NCI-H526 (cell line): ENCODE measurements at regions not wholly inside any gene's neighbourhood (a gene's known extent, or its start where the extent isn't known, plus 50 kb on each side); places are given as distances from the start of the nearest gene placed in this dataset.

Experiments
- DNase-seq, 2 experiments: peaks; one replicate each; lab custom pipeline; 2025; lab: John Stamatoyannopoulos, UW

DNA sequence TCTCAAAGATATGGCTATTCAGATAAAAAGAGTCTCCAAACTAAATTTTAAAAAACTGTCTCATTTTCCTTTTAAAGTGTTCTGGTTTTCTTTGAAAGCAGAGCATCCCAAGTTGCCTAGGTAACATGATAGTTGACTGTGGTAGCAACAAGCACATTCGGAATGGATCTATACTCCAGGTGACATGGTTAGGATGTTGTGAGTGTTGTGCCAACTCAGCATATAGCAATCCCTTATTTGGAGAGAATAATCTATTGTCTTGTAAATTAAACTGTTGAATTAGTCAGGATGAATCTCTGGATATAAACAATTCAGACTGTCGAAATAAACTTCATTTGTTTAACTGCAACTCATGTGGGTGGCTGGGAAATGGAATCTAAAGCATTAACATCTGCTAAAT, 418.6 kb downstream of the TUSC7 start:
- no peak for DNase-seq

DNA sequence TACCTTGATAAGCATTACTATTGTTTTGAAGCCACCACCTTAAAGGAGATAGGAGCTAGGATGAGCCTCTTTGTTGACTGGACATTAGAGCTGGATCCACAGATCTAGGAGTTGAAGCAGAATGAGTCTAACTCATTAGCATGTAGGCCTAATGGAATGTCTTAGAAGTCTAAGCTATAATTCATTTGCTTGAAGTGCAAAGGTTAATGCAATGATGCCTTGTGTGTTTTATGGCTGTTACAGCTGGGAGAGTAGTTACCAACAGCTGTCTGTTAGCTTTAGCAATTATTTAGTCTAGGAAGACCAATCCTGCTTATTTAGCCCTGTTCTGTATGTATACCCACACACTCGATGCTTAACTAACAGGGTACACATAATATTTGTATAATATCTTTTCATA, 419.3 kb downstream of the TUSC7 start:
- no peak for DNase-seq

DNA sequence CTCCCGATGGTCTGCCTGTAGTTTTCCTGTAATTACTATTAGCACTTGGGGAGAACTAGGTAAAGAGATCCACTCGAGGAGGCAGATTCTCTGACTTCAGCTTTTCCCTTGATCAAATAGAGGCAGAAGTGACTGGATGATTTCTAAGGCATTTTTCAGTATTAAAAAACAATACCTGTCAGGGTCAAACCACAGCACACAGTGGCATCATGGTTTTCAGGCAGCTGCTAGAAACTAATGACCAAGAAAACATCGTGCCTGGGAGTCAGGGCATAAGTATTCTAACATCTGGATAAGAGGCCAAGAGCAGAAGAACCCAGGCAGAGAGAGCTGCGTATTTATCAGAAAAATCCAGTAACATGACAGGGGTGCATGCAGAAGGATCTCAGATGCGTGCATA, 419.9 kb downstream of the TUSC7 start:
- DNase-seq, result no peak

DNA sequence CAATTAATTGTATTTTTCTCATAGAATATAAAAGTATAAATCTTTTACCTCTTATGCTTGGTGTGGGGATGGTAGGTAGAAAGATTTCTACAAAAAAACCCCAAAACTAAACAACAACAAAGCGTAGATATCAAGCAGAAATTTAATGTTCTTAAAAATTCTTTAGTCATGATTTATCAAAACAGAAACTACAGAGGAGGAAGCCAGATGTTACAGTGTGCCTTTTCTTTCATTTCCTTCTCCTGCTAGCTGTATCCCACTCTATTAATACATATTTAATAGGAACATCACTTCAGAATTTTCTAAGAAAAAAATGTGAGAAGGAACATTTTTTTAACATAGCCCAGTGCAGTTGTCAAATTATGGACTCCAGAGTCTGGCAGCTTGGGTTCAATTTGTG, 420.6 kb downstream of the TUSC7 start:
- DNase-seq, result no peak

DNA sequence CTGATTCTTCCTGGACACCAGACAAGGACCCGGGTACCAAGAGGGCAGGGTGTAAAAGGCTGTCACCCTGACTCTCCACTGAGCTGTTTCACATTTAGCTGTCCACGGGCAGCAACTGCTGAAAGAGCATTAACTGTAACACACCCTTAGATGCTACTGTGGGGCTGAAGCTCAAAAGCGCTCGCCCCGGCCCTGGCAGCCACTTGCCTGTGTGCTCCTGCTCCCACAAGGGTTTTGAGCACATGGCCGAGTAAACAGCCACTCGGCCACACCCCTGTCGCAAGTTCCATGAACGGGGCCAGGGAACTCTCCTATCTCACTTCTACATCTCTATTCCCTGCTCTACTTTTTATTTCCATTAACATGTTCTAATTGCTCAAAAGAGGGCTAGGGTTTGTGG, 421.7 kb downstream of the TUSC7 start:
- no peak for DNase-seq

DNA sequence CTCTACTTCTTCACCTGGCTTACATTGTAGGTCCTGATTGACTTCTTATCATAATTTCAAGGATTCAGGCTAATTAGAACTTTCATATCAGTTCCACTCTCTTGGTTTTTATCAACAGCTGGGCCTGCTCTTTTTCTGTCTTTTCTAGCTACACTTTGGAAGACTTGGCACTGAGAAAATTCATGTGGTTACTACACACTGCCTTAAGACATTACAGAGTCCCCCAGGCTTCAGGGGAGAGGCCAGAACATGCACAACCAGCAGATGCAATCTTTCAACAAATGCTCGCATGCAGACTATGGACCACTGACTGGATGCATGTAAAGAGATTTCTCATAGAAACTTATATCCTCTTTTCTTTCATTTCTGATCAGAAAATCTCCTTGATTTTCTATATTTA, 423.5 kb downstream of the TUSC7 start:
- no peak for DNase-seq

DNA sequence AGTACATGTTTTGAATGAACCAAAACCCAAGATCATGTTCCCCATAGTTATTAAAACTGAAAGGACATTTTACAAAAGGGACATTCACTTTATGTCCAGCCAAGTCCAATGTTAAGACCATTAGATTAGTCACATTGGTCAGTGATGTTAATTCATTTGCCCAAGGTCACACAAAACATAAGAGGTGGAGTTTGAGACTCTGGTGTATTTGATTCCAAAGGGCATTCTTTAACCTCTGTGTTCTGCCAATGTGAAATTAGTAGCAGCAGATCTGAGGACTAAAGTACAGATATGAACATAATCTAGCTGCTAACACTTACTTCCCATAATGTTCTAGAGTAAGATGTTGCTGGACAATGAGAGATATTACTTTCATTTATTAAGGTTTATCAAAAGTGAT, 425.6 kb downstream of the TUSC7 start:
- DNase-seq, result no peak

DNA sequence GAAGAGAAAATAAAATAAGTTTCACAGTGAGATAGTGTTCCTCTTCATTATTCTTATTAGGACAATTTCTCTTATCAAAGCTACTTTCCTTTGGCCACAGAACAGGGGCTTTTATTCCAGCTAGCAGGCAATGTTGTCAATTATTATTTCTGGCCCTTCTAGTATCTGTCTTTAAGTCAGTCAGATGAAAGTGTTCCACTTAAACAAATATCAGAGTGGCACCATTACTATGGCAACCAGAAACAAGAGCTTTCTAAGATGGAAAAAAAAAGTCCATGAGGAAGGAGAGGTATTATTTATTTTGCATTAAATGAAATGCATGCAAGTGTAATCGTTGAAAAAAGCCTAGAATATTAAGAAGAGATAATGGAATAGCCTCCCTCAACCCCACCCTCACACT, 426.4 kb downstream of the TUSC7 start:
- DNase-seq, result no peak

DNA sequence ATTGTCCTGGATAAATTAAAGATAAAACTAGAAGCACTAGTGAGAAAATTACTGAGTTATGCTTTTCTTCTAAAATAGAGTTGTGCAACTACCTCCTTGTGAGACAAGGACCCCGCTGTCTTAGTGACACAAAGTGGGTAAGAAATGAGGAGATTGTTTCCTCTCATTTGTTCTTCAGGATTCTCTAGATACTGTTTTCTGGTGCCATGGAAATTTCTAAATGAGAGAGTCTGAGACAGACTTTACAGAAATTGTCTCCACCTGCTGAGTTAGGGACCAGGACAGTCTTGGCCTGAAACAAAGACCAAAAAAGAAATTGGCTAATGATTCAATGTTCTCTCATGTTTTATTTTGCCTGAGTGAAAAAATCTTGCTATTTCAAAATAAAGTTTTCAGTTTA, 427.5 kb downstream of the TUSC7 start:
- DNase-seq, result no peak

DNA sequence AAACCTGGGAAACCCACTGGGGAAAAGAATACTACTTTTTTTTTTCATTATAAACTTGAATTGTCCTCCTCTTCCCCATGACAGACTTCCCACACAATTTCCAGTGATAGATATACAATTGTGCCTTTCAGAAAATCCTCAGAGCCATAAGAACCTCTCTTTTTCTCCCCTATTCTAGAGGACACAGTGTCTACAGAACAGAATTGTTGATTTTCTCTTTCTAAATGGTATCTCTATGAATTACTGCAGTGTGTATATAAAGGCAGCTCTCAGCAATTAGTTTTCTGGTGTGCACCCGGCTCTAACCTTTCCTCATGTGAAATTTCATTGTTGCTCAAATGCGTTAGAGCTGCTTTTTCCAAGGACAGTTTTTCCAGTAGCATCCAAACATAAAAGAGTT, 430.1 kb downstream of the TUSC7 start:
- no peak for DNase-seq

DNA sequence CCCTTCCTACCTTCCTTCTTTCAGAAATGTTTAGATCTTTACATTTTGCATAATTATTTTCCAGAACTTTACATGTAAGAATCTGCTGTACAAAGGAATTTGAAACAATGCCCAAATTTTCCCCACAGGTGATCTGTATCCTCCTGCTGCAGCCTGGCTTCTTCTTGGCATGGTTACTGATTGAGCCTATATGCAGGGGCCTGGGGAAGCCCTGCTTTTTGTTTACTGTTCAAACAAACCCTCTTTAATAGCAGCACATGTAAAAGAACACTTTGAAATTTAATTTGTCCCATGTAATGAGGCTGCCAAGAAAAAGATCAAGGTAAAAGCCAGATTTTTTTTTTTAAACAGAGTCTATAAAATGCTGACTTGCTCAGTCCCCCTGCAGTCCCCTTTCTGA, 432.2 kb downstream of the TUSC7 start:
- DNase-seq, result no peak

DNA sequence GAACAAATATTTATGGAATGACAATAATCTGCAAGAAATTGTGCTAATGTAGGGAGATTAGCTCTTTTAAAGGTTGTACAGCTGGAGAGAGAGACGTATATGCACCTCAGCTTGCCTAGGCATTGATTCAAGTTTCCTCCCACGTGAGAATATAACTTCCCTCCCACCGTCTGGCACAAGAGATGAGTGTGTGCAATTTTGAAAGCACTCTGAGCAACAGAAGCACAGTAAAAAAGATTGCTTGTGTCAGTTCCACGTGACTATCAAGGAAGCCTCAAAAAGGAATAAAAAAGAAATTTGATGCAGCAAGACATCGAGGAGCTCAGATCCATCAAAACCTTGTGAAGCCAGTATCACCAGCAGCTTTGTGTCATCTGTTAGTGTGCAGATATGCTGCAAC, 435.3 kb downstream of the TUSC7 start:
- DNase-seq, result no peak

DNA sequence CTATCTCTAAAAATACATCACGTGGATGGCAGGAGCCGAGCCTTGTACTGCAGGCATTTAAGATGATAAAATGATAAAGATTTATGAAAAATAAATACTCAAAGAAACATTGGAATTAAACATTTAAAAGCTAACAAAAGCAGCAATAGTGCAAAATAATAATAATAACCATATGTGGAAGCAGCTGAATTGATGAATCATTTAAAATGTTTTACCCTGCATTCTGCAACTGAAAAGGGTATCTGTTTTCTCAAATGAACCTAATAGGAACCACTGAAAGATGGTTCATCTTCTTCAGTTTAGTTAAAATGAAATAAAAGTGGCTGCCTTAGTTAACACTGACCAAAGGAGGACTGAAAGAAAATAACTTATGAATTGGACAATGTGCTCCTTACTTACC, 436.1 kb downstream of the TUSC7 start:
- DNase-seq, result no peak

DNA sequence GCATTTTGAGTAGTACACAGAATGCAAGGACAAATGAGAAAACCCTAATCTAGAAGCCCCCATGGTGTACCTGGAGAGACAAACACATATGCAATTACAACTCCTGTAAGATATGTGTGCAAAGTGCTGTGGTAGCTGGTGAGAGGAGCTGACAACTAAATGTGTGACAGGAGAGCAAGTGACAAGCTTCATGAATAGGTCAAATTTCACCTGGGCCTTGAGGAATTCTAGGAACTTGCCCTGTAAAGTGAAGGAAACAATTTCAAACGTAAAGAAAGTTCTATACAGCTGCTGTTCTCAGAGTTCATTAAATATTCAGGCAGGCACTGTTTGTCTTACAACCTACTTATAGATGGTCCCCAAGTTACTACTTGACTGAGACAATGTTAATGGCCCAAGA, 437.0 kb downstream of the TUSC7 start:
- DNase-seq, result no peak

DNA sequence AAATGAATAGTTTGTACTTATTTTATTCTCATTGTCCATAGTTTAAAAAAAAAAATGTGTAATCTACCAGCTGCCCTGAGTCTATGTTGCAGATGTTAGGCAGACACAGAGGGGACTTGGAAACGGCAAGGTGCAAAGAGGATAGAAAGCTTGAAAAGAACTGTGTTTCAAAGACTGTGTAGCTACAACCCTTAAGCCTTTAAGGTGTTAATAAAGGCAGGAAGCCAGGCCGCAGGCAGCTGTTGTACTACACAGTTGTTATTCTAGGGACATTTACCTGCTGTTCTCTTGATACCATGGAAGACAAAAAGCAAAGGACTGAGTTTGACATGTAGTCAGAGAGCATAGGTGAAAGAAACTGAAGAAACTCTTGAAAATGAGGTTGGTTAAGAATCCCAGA, 440.0 kb downstream of the TUSC7 start:
- DNase-seq, result no peak

DNA sequence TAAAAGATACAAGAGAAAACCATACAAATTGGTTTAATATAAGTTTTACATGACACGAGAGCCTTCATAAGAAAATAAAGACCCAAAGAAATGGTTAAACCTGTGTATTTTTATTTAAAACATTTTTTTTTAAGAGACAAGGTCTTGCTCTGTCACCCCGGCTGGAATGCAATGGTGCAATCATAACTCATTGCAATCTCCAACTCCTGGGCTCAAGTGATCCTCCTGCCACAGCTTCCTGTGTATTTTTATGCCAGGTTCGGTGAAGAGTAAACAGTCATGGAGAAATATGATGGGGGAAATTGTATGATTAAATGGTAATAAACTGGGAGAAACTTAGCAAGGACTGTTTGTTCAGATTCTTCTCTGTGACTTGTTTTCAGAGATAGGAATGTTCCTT, 441.0 kb downstream of the TUSC7 start:
- DNase-seq, result no peak

DNA sequence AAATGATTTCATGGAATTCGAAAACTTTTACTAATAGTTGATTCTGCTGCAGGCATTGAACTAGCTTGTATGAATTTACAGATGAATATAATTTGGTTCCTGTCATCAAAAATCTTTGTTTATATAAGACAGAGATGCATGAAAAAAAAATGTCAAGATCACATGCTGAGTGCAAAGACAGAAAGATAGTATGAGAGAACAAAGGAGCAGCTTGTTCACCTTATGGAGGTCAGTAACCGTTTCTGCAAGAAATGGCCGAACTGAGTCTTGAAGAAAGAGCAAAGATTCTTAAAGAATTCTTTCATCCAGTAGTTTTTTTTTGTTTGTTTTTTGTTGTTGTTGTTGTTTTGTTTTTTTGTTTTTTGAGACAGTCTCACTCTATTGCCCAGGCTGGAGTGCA, 450.6 kb downstream of the TUSC7 start:
- DNase-seq, result no peak

DNA sequence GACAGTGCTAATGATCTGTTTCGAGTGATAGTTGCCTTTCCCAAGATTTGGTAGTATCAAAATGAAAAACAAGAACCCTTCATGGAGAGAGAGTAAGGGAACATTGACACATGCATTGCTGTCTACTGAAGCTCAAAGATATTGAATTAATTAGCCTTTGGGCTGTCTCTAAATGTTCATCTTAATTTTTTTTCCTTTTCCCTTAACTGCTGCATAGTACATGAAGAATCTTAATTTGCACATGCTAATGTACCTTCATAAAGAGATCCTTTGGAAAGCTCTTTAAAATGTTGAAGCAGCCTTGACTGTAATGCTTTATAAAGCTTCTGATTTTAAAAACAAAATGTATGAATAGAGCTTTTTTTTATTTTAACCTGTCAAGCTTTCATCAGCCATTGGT, 452.2 kb downstream of the TUSC7 start:
- no peak for DNase-seq

DNA sequence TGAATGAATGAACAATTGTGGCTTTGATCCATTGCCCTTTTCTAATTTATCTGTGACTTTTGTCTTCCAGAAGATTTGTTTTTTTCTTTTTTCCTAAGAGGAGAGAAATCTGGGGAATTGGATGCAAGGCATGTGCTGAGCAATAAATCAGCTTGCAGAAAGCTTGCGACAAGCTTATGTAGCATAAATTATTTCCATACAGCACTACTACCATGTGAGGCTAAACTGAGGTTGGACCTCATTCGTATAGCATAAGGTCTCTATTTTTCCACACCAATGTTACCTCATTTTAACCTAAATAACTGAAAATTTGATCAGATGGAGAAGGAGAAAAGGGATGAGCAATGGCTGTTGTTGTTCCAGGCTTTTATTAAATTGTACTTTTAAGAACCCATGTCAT, 455.6 kb downstream of the TUSC7 start:
- no peak for DNase-seq

DNA sequence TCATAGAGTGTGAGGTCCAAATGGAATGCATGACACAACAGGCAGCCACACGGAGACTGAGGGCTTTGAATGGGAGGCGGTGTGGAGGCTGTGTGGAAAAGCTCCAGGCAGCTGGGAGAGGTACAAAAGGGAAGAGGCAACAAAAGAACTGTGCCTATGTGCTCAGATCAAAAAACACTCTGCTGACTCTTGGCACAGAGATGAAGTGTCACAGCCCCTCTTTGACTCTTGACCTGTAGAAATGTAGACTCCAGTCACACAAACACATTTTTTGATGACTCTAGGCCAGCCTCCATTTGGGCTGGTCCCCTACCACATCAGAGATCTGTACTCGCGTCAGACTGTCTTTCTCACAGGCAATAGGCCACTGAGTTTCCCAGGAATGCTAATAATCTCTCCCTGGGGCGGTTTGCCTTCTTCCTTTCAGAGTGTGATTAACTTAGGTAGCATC, 456.0 kb downstream of the TUSC7 start:
- DNase-seq, result no peak

DNA sequence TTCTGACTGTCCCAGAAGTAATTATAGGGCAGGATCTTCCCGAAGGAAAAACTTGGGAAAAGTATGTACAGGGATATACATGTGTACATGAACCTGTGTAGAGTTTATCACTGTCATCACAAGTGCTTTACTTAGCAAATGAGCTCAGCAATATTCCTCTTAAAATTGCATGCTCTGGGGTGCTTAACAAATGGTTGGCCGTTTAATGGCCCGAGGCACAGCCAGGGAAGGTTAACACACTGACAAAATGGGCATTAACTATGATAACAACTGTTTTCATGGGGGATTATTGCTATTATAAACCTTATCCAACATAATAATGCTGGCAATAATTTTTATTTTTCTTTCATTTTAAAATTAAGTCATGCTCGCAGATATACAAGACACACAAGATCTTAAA, 459.3 kb downstream of the TUSC7 start:
- peak in 1 of 2 experiments; percentile 16 for DNase-seq

DNA sequence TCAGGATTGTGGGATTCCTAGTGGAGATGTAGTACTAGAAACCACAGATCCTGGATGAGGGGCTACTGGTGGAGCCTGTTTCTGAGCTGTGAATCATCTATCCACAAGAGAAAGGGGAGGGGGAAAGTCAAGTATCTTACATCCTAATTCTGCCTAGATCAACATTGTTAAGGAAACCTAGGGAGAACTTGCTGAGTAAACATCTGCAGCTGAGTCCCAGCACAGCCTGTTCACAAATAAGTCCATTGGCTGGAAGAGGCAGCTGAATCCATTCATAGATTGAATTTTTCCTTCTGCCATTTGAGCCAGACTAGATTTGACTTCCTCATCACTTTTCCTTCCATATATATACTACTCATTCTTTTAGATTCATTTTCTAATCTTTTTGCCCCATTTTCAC, 460.5 kb downstream of the TUSC7 start:
- DNase-seq, result no peak

DNA sequence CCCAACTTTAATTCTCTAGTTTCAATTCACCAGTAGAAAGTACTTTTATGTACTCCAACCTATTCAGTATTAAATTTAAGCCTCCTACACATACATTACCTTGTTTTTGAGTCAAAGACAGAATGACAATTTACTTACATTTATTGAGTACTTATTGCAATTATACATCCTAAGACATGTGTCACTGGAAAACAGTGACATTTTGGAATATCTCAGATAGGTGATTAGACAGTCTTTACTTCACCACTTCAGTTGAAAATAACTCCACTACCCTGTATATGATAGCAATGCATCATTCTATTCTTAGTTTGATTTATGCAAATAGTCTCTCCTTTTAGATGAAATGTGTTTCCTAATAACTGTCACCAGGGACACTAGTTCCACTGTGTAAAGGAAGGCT, 461.5 kb downstream of the TUSC7 start:
- DNase-seq, result peak in 1 of 2 experiments; percentile 0

DNA sequence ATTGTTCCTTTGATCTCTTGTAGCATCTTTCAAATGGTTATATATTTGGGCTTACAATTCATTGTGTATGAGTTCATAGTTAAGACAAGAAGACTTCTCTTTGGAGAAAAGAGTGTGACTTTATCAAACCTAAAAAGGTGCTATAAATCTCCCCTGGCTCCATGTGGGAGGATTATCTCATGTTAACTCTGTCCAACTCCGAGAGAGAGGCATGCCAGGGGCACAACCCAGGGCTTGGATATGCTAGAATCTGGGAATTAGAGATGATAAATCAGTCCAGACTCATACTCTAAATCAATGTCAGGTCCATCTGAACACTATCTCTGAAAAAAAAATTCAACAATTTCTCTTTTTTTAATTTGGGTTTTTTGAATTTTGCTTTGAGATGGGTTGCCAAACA, 462.8 kb downstream of the TUSC7 start:
- no peak for DNase-seq

DNA sequence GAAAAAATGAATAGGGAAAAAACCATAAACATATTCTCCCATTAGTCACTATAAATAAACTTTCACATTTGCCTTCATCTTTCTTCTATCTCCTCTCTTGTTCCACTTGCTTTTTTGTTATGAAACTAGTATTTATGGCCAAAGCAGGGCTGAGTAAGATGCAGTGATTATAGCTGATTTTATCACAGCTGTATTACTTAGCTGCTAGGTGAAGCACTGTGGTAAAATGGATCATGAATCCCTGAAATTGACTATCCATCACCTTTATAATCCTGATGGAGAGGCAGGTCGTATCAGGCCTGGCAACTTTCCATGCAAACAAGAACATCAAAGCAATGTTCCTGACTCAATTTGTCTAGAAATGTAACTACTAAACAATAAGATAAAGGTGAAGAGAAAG, 471.6 kb downstream of the TUSC7 start:
- no peak for DNase-seq
